SK-N-SH (cell line): ENCODE measurements at regions not wholly inside any gene's neighbourhood (a gene's known extent, or its start where the extent isn't known, plus 50 kb on each side); places are given as distances from the start of the nearest gene placed in this dataset.

Source experiments
- CTCF ChIA-PET: fragments of 300-600, 350-600 bp; formaldehyde crosslinking; extraction: SDS; loops from one replicate; lab custom pipeline; 2021; lab: Yijun Ruan, JAX
- POLR2A ChIA-PET: fragments of 350-600 bp; sonication (Branson Sonifier 250); formaldehyde crosslinking; extraction: SDS; loops from one replicate; lab custom pipeline; 2020; ENCODE audit warnings: antibody characterized with exemption, inconsistent platforms; lab: Yijun Ruan, JAX
- DNase-seq: peaks from one replicate; pipeline ENCODE4 v3.0.0; 2012
- H2AFZ ChIP-seq: fragments of 200-600 bp; sonication (generic); 2 replicates; pipeline ENCODE4 v1.8.1; 2016; ENCODE audit warnings: antibody characterized with exemption, mild to moderate bottlenecking, low read depth
- H3F3A ChIP-seq: fragments of 200-600 bp; sonication (generic); replicated peaks from 2 replicates; pipeline ENCODE3; 2016; ENCODE audit warnings: antibody characterized with exemption, mild to moderate bottlenecking; ENCODE audit not compliant: insufficient read depth
- H3K27ac ChIP-seq, 2 experiments: fragments of 200-500 bp in 1 of 2; fragments of 200-600 bp in 1 of 2; sonication (Bioruptor generic) in 1 of 2; sonication (generic), shearing (Covaris generic) in 1 of 2; 2 replicates each; pipeline versions ENCODE4 v1.5.1 to v1.6.1; 2014 to 2016; ENCODE audit warnings: low read depth in 2 of 2, inconsistent platforms in 1 of 2, low read length in 1 of 2, mild to moderate bottlenecking in 1 of 2, mixed read lengths in 1 of 2
- H3K27me3 ChIP-seq: fragments of 200-600 bp; sonication (generic), shearing (Covaris generic); 2 replicates; pipeline ENCODE4 v1.6.1; 2016; ENCODE audit warnings: mixed run types; ENCODE audit not compliant: insufficient read depth
- H3K36me3 ChIP-seq, 2 experiments: fragments of 200-500 bp in 1 of 2; fragments of 200-600 bp in 1 of 2; sonication (Bioruptor generic) in 1 of 2; sonication (generic) in 1 of 2; replicated peaks in 1 of 2; 2 replicates each; pipeline versions ENCODE3 to v1.5.1; 2014 to 2016; ENCODE audit warnings: low read length in 1 of 2, mild to moderate bottlenecking in 1 of 2; ENCODE audit not compliant: insufficient read depth in 2 of 2, control insufficient read depth in 1 of 2
- H3K4me1 ChIP-seq, 2 experiments: fragments of 200-500 bp in 1 of 2; fragments of 200-600 bp in 1 of 2; sonication (Bioruptor generic) in 1 of 2; sonication (generic), shearing (Covaris generic) in 1 of 2; 2 replicates each; pipeline versions ENCODE4 v1.5.1 to v1.6.1; 2014 to 2016; ENCODE audit warnings: low read depth in 1 of 2, low read length in 1 of 2, mixed run types in 1 of 2; ENCODE audit not compliant: insufficient read depth in 2 of 2, control insufficient read depth in 1 of 2
- H3K4me2 ChIP-seq: fragments of 200-600 bp; sonication (generic), shearing (Covaris generic); 2 replicates; pipeline ENCODE4 v1.6.1; 2017; ENCODE audit warnings: mixed run types
- H3K4me3 ChIP-seq, 2 experiments: fragments of 200-500 bp in 1 of 2; fragments of 200-600 bp in 1 of 2; sonication (Bioruptor generic) in 1 of 2; sonication (generic), shearing (Covaris generic) in 1 of 2; 2 replicates each; pipeline versions ENCODE4 v1.5.1 to v1.8.1; 2014 to 2016; ENCODE audit warnings: low read depth in 2 of 2, inconsistent platforms in 1 of 2, low read length in 1 of 2, mild to moderate bottlenecking in 1 of 2, mixed read lengths in 1 of 2, moderate library complexity in 1 of 2
- H3K79me2 ChIP-seq: fragments of 200-600 bp; sonication (generic); 2 replicates; pipeline ENCODE4 v1.8.1; 2017; ENCODE audit warnings: mild to moderate bottlenecking; ENCODE audit not compliant: insufficient read depth
- H3K9ac ChIP-seq: fragments of 200-600 bp; sonication (generic); 2 replicates; pipeline ENCODE4 v1.6.1; 2017; ENCODE audit warnings: mixed run types
- H3K9me2 ChIP-seq: fragments of 200-600 bp; sonication (generic); 2 replicates; pipeline ENCODE4 v1.6.1; 2017; ENCODE audit warnings: mixed run types
- H3K9me3 ChIP-seq: fragments of 200-600 bp; sonication (generic); 2 replicates; pipeline ENCODE4 v1.6.1; 2017; ENCODE audit warnings: mixed run types, mild to moderate bottlenecking, moderate library complexity
- H4K20me1 ChIP-seq: fragments of 200-600 bp; sonication (generic); 2 replicates; pipeline ENCODE4 v1.6.1; 2017; ENCODE audit warnings: mild to moderate bottlenecking, mixed run types; ENCODE audit not compliant: insufficient read depth
- CHD2 ChIP-seq: fragments of 150-350 bp; IDR thresholded peaks from 2 replicates; pipeline ENCODE4 v1.6.1; 2018; ENCODE audit warnings: low read length; ENCODE audit not compliant: partially characterized antibody
- ELF1 ChIP-seq: IDR thresholded peaks from 2 replicates; pipeline ENCODE4 v1.4.0; 2012
- EP300 ChIP-seq, 2 experiments: IDR thresholded peaks; 2 replicates each; pipeline versions ENCODE4 v1.4.0 to v1.6.1; 2012; ENCODE audit warnings: borderline replicate concordance in 1 of 2, low read depth in 1 of 2, low read length in 1 of 2
- EZH2phosphoT487 ChIP-seq: fragments of 200-600 bp; sonication (generic); IDR thresholded peaks from 2 replicates; pipeline ENCODE4 v1.6.1; 2017; ENCODE audit warnings: low read depth, mixed run types, mild to moderate bottlenecking, antibody characterized with exemption, moderate library complexity, borderline replicate concordance
- FOXJ3 ChIP-seq: sonication (generic); formaldehyde crosslinking; IDR thresholded peaks from 2 replicates; pipeline ENCODE4 v1.5.1; 2020; ENCODE audit warnings: mild to moderate bottlenecking, missing genetic modification reagents
- NRF1 ChIP-seq: IDR thresholded peaks from 2 replicates; pipeline ENCODE4 v1.6.1; 2012; ENCODE audit warnings: low read depth, mild to moderate bottlenecking, low read length
- PBX3 ChIP-seq: IDR thresholded peaks from 2 replicates; pipeline ENCODE4; 2012
- RAD21 ChIP-seq: IDR thresholded peaks from 2 replicates; pipeline ENCODE4 v1.6.1; 2012; ENCODE audit warnings: mild to moderate bottlenecking, low read length
- RCOR1 ChIP-seq: fragments of 150-350 bp; IDR thresholded peaks from 2 replicates; pipeline ENCODE4 v1.6.1; 2017; ENCODE audit warnings: antibody characterized with exemption, low read length
- REST ChIP-seq: IDR thresholded peaks from 2 replicates; pipeline ENCODE4 v1.6.1; 2012; ENCODE audit warnings: mild to moderate bottlenecking, low read depth, low read length, moderate library complexity
- RFX5 ChIP-seq: IDR thresholded peaks from 2 replicates; pipeline ENCODE4 v1.6.1; 2012; ENCODE audit warnings: mild to moderate bottlenecking, improper control_type of control experiment, low read length
- RXRA ChIP-seq: IDR thresholded peaks from 2 replicates; pipeline ENCODE4 v1.4.0; 2012; ENCODE audit warnings: low read depth, mild to moderate bottlenecking, borderline replicate concordance
- SIN3A ChIP-seq: IDR thresholded peaks from 2 replicates; pipeline ENCODE4 v1.6.1; 2012; ENCODE audit warnings: low read depth, mild to moderate bottlenecking, low read length, moderate library complexity, borderline replicate concordance
- TCF12 ChIP-seq: IDR thresholded peaks from 2 replicates; pipeline ENCODE4 v1.4.0; 2012
- USF2 ChIP-seq: fragments of 150-350 bp; IDR thresholded peaks from 2 replicates; pipeline ENCODE4 v1.6.1; 2017; ENCODE audit warnings: antibody characterized with exemption, low read length, low read depth, borderline replicate concordance
- YY1 ChIP-seq: IDR thresholded peaks from 2 replicates; pipeline ENCODE4 v1.4.0; 2012; ENCODE audit warnings: low read depth, mild to moderate bottlenecking
- ZBTB33 ChIP-seq: IDR thresholded peaks from 2 replicates; pipeline ENCODE4 v1.4.0; 2012; ENCODE audit warnings: low read depth, borderline replicate concordance
- WGBS: methylation state at CpG from one replicate; pipeline ENCODE4 v1.1.6; 2017; ENCODE audit warnings: low lambda C conversion rate; 5-methylcytosine and 5-hydroxymethylcytosine counted together
- TF ChIP-seq, protein P1 (sequence below): fragments of 200-600 bp; sonication (generic); IDR thresholded peaks from 2 replicates; pipeline ENCODE4 v1.6.1; 2017; ENCODE audit warnings: antibody characterized with exemption, mild to moderate bottlenecking, moderate library complexity

DNA sequence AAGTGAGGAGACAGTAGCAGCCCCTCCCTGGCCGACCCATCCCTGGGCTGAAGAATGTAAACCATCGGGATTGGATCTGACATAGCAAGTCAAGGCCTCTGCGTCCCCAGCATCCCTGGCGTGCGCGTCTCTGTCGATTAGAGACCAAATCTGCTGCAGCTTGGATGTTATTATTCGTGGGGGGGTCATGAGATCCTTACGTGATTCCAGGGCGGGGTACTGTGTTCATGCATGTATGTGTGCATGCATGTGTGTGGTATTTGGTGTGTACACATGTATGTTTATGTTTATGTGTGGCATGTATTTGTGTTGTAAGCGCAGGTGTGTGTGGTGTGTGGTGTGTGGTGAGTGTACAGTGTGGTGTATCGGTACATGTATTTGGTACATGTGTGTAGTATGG, 741.8 kb upstream of the SALL3 start:
- Histone ChIP-seq H3K9me3 (no peaks in the 10 kb centered on the region), H3K36me3 (no peaks in the 10 kb centered on the region), H3K9ac (no peak overlapping the region), H3K9me2 (no peaks in the 10 kb centered on the region), H3K4me1 (no peaks in the 10 kb centered on the region), H3K4me3 (no peak overlapping the region), H2AFZ (no peak overlapping the region)
- WGBS, result 42% methylated on average over 7 of the region's 12 CpGs
- TF ChIP-seq USF2 (no peak), RAD21 (no peak), REST (no peak), CHD2 (no peak), EP300 (IDR thresholded peaks at IDR 0.05; ENCODE audit: borderline replicate concordance in 1 of 2, low read depth in 1 of 2, low read length in 1 of 2) (no peak), ZBTB33 (no peak), RCOR1 (no peak), EZH2phosphoT487 (no peak), ELF1 (no peak), RFX5 (no peak), PBX3 (no peak), YY1 (no peak), SIN3A (no peak), FOXJ3 (CRISPR knock-in tag) (no peak), RXRA (no peak), TCF12 (no peak), NRF1 (no peak)
- TF ChIP-seq, protein P1, sequence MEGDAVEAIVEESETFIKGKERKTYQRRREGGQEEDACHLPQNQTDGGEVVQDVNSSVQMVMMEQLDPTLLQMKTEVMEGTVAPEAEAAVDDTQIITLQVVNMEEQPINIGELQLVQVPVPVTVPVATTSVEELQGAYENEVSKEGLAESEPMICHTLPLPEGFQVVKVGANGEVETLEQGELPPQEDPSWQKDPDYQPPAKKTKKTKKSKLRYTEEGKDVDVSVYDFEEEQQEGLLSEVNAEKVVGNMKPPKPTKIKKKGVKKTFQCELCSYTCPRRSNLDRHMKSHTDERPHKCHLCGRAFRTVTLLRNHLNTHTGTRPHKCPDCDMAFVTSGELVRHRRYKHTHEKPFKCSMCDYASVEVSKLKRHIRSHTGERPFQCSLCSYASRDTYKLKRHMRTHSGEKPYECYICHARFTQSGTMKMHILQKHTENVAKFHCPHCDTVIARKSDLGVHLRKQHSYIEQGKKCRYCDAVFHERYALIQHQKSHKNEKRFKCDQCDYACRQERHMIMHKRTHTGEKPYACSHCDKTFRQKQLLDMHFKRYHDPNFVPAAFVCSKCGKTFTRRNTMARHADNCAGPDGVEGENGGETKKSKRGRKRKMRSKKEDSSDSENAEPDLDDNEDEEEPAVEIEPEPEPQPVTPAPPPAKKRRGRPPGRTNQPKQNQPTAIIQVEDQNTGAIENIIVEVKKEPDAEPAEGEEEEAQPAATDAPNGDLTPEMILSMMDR, result no peak
- TF ChIP-seq, all 33 proteins: peak for 0
- no peak for DNase-seq
- no peak overlapping the region for H3K27ac ChIP-seq
- no peaks in the 10 kb centered on the region for H3F3A ChIP-seq
- no peak overlapping the region for H3K4me2 ChIP-seq
- no peaks in the 10 kb centered on the region for H4K20me1 ChIP-seq
- H3K79me2 ChIP-seq, result no peaks in the 10 kb centered on the region
- POLR2A ChIA-PET, result no interaction called here
- H3K27me3 ChIP-seq, result 0 out of 2 replicates have a peak, but pooled peaks cover 15% of the 10 kb centered on the region
- CTCF ChIA-PET, result no interaction called here
